Peyer's patch (tissue), 4 donors: ENCODE measurements at regions not wholly inside any gene's neighbourhood (a gene's known extent, or its start where the extent isn't known, plus 50 kb on each side); places are given as distances from the start of the nearest gene placed in this dataset.

Experiments used
- POLR2A ChIP-seq, 2 donors: fragments of 450-650 bp; IDR thresholded peaks; one replicate each; pipeline ENCODE4 v1.5.1; 2017; ENCODE audit warnings: antibody characterized with exemption in 2 of 2, mild to moderate bottlenecking in 2 of 2, moderate library complexity in 2 of 2
- TF ChIP-seq, protein P1 (sequence below), 6 experiments: fragments of 450-650 bp in 4 of 6; fragments of 200-600 bp in 2 of 6; sonication (generic) in 1 of 6; IDR thresholded peaks; one replicate each; pipeline ENCODE4 v1.5.1; 2017 to 2019; ENCODE audit warnings: antibody characterized with exemption in 6 of 6, mild to moderate bottlenecking in 3 of 6, moderate library complexity in 1 of 6

DNA sequence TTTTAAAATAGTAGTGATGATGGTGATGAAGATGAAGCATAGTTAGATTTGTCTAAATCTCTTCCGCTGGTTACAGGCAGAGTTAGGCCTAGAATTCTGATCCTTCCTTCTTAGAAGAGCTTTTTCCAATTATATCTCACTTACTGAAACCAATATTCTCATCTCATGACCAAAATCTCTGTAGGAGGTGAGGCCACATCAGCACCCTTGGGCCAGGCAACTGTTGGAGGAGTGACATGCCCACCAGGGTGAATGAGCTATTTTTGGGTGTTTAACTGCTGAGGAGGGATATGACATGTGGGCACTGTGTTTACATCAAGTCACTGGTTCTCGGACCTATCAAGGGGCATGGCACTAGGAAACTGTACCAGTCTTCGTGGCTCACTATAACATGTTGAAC, 102.2 kb upstream of the SLC24A3 start:
- TF ChIP-seq POLR2A (IDR thresholded peaks at IDR 0.05), result no peak
- TF ChIP-seq, protein P1, sequence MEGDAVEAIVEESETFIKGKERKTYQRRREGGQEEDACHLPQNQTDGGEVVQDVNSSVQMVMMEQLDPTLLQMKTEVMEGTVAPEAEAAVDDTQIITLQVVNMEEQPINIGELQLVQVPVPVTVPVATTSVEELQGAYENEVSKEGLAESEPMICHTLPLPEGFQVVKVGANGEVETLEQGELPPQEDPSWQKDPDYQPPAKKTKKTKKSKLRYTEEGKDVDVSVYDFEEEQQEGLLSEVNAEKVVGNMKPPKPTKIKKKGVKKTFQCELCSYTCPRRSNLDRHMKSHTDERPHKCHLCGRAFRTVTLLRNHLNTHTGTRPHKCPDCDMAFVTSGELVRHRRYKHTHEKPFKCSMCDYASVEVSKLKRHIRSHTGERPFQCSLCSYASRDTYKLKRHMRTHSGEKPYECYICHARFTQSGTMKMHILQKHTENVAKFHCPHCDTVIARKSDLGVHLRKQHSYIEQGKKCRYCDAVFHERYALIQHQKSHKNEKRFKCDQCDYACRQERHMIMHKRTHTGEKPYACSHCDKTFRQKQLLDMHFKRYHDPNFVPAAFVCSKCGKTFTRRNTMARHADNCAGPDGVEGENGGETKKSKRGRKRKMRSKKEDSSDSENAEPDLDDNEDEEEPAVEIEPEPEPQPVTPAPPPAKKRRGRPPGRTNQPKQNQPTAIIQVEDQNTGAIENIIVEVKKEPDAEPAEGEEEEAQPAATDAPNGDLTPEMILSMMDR (IDR thresholded peaks at IDR 0.05), result no peak
